ENCODE measurements at regions not wholly inside any gene's neighbourhood (a gene's known extent, or its start where the extent isn't known, plus 50 kb on each side); places are given as distances from the start of the nearest gene placed in this dataset.
A peak's percentile ranks its signal among the peaks of the same experiment; 100 is the strongest.

DNA sequence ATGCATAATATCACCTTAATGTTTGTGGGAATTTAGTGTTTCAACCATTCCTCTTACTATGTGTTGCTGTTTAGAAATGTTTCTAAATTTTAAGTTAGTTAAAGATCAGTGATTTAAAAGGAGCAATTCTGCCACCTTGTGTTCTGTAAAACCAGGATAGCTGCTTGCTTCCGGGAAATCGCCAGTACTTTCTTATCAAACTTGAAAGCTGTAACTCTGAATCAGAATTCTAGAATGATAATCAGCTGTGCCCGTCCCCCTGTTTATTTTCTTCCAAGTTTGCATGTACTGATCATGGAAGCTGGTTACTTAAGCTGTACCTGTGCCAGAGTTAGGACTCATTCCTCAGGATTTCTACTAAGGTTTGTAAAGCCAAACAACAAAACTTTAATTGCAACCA, 656.4 kb downstream of the LTN1 start:
- Histone ChIP-seq H3K4me1 (no peaks in the 10 kb centered on the region), H3K27ac (no peak overlapping the region), H3K79me2 (ENCODE audit: low read depth) (no peaks in the 10 kb centered on the region), H2AFZ (replicated peaks) (peak overlapping the region; percentile 89), H3K36me3 (no peaks in the 10 kb centered on the region), H3K4me2 (no peak overlapping the region), H3K4me3 (no peak overlapping the region), H3K9ac (no peak overlapping the region), H4K20me1 (ENCODE audit: low read depth) (no peaks in the 10 kb centered on the region), H3K9me3 (ENCODE audit: low read depth) (no peaks in the 10 kb centered on the region), H3F3A (ENCODE audit: low read depth) (no peaks in the 10 kb centered on the region), H3K27me3 (no peaks in the 10 kb centered on the region)
- Mint-ChIP-seq H3K4me3 (no peak overlapping the region), H3K27me3 (ENCODE audit: insufficient read depth, low read depth) (peaks cover 2% of the 10 kb centered on the region), H3K36me3 (no peaks in the 10 kb centered on the region), H3K9me3 (no peaks in the 10 kb centered on the region), H3K27ac (no peak overlapping the region), H3K4me1 (peaks cover 9% of the 10 kb centered on the region)
- TF ChIP-seq, protein P1, sequence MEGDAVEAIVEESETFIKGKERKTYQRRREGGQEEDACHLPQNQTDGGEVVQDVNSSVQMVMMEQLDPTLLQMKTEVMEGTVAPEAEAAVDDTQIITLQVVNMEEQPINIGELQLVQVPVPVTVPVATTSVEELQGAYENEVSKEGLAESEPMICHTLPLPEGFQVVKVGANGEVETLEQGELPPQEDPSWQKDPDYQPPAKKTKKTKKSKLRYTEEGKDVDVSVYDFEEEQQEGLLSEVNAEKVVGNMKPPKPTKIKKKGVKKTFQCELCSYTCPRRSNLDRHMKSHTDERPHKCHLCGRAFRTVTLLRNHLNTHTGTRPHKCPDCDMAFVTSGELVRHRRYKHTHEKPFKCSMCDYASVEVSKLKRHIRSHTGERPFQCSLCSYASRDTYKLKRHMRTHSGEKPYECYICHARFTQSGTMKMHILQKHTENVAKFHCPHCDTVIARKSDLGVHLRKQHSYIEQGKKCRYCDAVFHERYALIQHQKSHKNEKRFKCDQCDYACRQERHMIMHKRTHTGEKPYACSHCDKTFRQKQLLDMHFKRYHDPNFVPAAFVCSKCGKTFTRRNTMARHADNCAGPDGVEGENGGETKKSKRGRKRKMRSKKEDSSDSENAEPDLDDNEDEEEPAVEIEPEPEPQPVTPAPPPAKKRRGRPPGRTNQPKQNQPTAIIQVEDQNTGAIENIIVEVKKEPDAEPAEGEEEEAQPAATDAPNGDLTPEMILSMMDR (IDR thresholded peaks at IDR 0.05) = peak; percentile 57
- TF ChIP-seq EZH2 (IDR thresholded peaks at IDR 0.05) = no peak
- TF ChIP-seq EZH2phosphoT487 (IDR thresholded peaks at IDR 0.05) = no peak
- DNase-seq (ENCODE audit: low spot score) = peak; percentile 49

DNA sequence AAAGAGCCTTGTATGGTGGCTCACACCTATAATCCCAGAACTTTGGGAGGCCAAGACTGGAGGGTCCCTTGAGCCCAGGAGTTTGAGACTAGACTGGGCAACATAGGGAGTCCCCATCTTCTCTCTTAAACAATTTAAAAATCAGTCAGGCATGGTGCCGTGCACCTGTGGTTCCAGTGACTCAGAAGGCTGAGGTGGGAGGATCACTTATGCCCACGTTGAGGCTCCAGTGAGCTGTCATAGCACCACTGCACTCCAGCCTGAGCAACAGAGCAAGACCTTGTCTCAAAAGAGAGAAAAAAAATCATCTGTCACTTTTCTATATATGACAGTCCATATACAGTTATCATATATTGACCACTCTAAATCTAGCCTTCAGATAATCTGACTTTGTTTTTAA, 658.3 kb downstream of the LTN1 start:
- Histone ChIP-seq H3K9ac (no peak overlapping the region), H4K20me1 (ENCODE audit: low read depth) (no peaks in the 10 kb centered on the region), H3K4me3 (no peak overlapping the region), H3K9me3 (ENCODE audit: low read depth) (no peaks in the 10 kb centered on the region), H3F3A (ENCODE audit: low read depth) (no peaks in the 10 kb centered on the region), H3K27ac (no peak overlapping the region), H3K36me3 (no peaks in the 10 kb centered on the region), H3K4me1 (no peaks in the 10 kb centered on the region), H2AFZ (replicated peaks) (no peak overlapping the region), H3K4me2 (no peak overlapping the region), H3K79me2 (ENCODE audit: low read depth) (no peaks in the 10 kb centered on the region), H3K27me3 (no peaks in the 10 kb centered on the region)
- no peak overlapping the region for H3K4me3 Mint-ChIP-seq
- H3K36me3 Mint-ChIP-seq = no peaks in the 10 kb centered on the region
- peaks cover 2% of the 10 kb centered on the region for H3K27me3 Mint-ChIP-seq (ENCODE audit: insufficient read depth, low read depth)
- no peak for DNase-seq (ENCODE audit: low spot score)
- H3K9me3 Mint-ChIP-seq = no peaks in the 10 kb centered on the region
- no peak for TF ChIP-seq EZH2phosphoT487 (IDR thresholded peaks at IDR 0.05)
- TF ChIP-seq, protein P1 (IDR thresholded peaks at IDR 0.05) = no peak
- TF ChIP-seq EZH2 (IDR thresholded peaks at IDR 0.05) = no peak
- no peak overlapping the region for H3K27ac Mint-ChIP-seq
- H3K4me1 Mint-ChIP-seq = no peaks in the 10 kb centered on the region

DNA sequence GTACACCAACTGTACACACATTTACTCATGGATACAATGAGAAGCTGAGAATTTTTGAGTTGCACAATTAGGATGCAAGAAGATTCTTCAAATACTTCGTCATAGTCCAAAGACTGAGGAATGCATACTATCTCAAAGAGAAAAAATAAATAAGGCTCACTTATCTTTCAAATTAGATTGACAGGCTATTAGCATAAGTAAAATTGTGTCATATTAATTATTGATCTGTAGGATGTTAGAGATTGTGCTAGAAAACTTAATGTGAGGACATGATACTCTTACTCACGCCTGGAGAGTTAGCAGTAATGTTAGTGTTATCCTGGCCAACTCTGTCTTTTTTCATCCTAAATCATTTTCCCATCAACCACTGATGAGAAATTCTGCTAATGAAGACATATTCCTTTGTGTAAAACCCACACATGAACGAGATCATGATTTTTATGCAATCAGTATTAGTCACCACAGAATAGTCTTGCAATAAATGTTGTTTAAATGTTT, 659.0 kb downstream of the LTN1 start:
- no peak overlapping the region for H3K4me3 Mint-ChIP-seq

More for the DNA sequence above, 659.0 kb downstream of the LTN1 start:
- H3K4me1 ChIP-seq = no peaks in the 10 kb centered on the region
- H3K4me2 ChIP-seq = no peak overlapping the region
- H3K9me3 Mint-ChIP-seq = peaks cover 1% of the 10 kb centered on the region
- no peaks in the 10 kb centered on the region for H3K79me2 ChIP-seq (ENCODE audit: low read depth)
- H4K20me1 ChIP-seq (ENCODE audit: low read depth) = no peaks in the 10 kb centered on the region
- H3K36me3 Mint-ChIP-seq = no peaks in the 10 kb centered on the region
- H3K4me1 Mint-ChIP-seq = no peaks in the 10 kb centered on the region
- no peak overlapping the region for H3K9ac ChIP-seq
- H3K27ac Mint-ChIP-seq = no peak overlapping the region
- TF ChIP-seq, protein P1 (IDR thresholded peaks at IDR 0.05) = no peak
- TF ChIP-seq EZH2 (IDR thresholded peaks at IDR 0.05) = no peak
- no peak for DNase-seq (ENCODE audit: low spot score)
- peaks cover 2% of the 10 kb centered on the region for H3K27me3 Mint-ChIP-seq (ENCODE audit: insufficient read depth, low read depth)
- no peak overlapping the region for H3K27ac ChIP-seq
- H3F3A ChIP-seq (ENCODE audit: low read depth) = no peaks in the 10 kb centered on the region
- no peak overlapping the region for H3K4me3 ChIP-seq
- no peaks in the 10 kb centered on the region for H3K36me3 ChIP-seq
- no peaks in the 10 kb centered on the region for H3K27me3 ChIP-seq
- no peak overlapping the region for H2AFZ ChIP-seq (replicated peaks)
- H3K9me3 ChIP-seq (ENCODE audit: low read depth) = no peaks in the 10 kb centered on the region
